HG02610 (cell line): ENCODE measurements at regions not wholly inside any gene's neighbourhood (a gene's known extent, or its start where the extent isn't known, plus 50 kb on each side); places are given as distances from the start of the nearest gene placed in this dataset.
"Not testable (repeated sequence)": the region's sequence is repeated elsewhere in the genome, so short reads cannot be mapped to it uniquely, and the experiment has no call there.

Source experiments
- ATAC-seq: cut with Tn5 transposase; IDR thresholded peaks from one replicate; pipeline ENCODE4 v1.9.1; 2021; ENCODE audit warnings: mild to moderate bottlenecking, moderate library complexity; ENCODE audit not compliant: unreplicated experiment

- no peak for ATAC-seq
Measured at GRCh38 chr2:145755019-145755837, 1235.3 kb upstream of the ZEB2 start.

- ATAC-seq, result no peak
Measured at GRCh38 chr2:145753966-145754365, 1234.0 kb upstream of the ZEB2 start.

GRCh38 chr2:145753041-145753608, 1233.2 kb upstream of the ZEB2 start:
- no peak for ATAC-seq

GRCh38 chr2:145752091-145752806, 1232.3 kb upstream of the ZEB2 start:
- peak; percentile 17 for ATAC-seq

GRCh38 chr2:145751629-145752028, 1231.7 kb upstream of the ZEB2 start:
- ATAC-seq, result peak; percentile 84

- no peak for ATAC-seq
Measured at GRCh38 chr2:145751155-145751554, 1231.2 kb upstream of the ZEB2 start.

GRCh38 chr2:145750612-145751011, 1230.7 kb upstream of the ZEB2 start:
- ATAC-seq, result no peak

- ATAC-seq, result no peak
Measured at GRCh38 chr2:145750144-145750543, 1230.2 kb upstream of the ZEB2 start.

GRCh38 chr2:145749556-145749955, 1229.6 kb upstream of the ZEB2 start:
- no peak for ATAC-seq

GRCh38 chr2:145748927-145749326, 1229.0 kb upstream of the ZEB2 start:
- peak; percentile 45 for ATAC-seq

GRCh38 chr2:145747715-145748114, 1227.8 kb upstream of the ZEB2 start:
- ATAC-seq, result no peak

- not testable (repeated sequence) for ATAC-seq
Measured at GRCh38 chr2:145745387-145745721, 1225.4 kb upstream of the ZEB2 start.

- ATAC-seq, result peak; percentile 89
Measured at GRCh38 chr2:145744541-145745386, 1224.8 kb upstream of the ZEB2 start.

GRCh38 chr2:145743011-145743410, 1223.1 kb upstream of the ZEB2 start:
- peak; percentile 15 for ATAC-seq

GRCh38 chr2:145741636-145742035, 1221.7 kb upstream of the ZEB2 start:
- no peak for ATAC-seq

- ATAC-seq, result no peak
Measured at GRCh38 chr2:145741181-145741580, 1221.3 kb upstream of the ZEB2 start.

GRCh38 chr2:145740302-145740701, 1220.4 kb upstream of the ZEB2 start:
- ATAC-seq, result no peak

- peak; percentile 74 for ATAC-seq
Measured at GRCh38 chr2:145739681-145740080, 1219.8 kb upstream of the ZEB2 start.

- no peak for ATAC-seq
Measured at GRCh38 chr2:145736871-145737270, 1217.0 kb upstream of the ZEB2 start.

- no peak for ATAC-seq
Measured at GRCh38 chr2:145731467-145731866, 1211.5 kb upstream of the ZEB2 start.
